ENCODE measurements at regions not wholly inside any gene's neighbourhood (a gene's known extent, or its start where the extent isn't known, plus 50 kb on each side); places are given as distances from the start of the nearest gene placed in this dataset.

GRCh38 chr17:79478841-79479240, 132.0 kb downstream of the RBFOX3 start:
- no peak for DNase-seq (ENCODE audit: extremely low read depth, low read depth)

- no peak for DNase-seq (ENCODE audit: extremely low read depth, low read depth)
Measured at GRCh38 chr17:79478051-79478461, 132.8 kb downstream of the RBFOX3 start.

GRCh38 chr17:79476074-79476652, 134.7 kb downstream of the RBFOX3 start:
- no peak for DNase-seq (ENCODE audit: extremely low read depth, low read depth)

GRCh38 chr17:79473876-79474440, 136.9 kb downstream of the RBFOX3 start:
- no peak for DNase-seq (ENCODE audit: extremely low read depth, low read depth)

GRCh38 chr17:79473111-79473875, 137.6 kb downstream of the RBFOX3 start:
- peak; percentile 86 for DNase-seq (ENCODE audit: extremely low read depth, low read depth)

GRCh38 chr17:79470754-79471153, 140.1 kb downstream of the RBFOX3 start:
- no peak for DNase-seq (ENCODE audit: extremely low read depth, low read depth)

- no peak for DNase-seq (ENCODE audit: extremely low read depth, low read depth)
Measured at GRCh38 chr17:79469646-79470045, 141.2 kb downstream of the RBFOX3 start.

GRCh38 chr17:79468183-79468944, 142.5 kb downstream of the RBFOX3 start:
- no peak for DNase-seq (ENCODE audit: extremely low read depth, low read depth)

GRCh38 chr17:79466562-79467350, 144.1 kb downstream of the RBFOX3 start:
- no peak for DNase-seq (ENCODE audit: extremely low read depth, low read depth)

- no peak for DNase-seq (ENCODE audit: extremely low read depth, low read depth)
Measured at GRCh38 chr17:79465681-79466025, 145.2 kb downstream of the RBFOX3 start.

GRCh38 chr17:79465011-79465680, 145.7 kb downstream of the RBFOX3 start:
- DNase-seq (ENCODE audit: extremely low read depth, low read depth), result no peak

GRCh38 chr17:79464318-79465010, 146.4 kb downstream of the RBFOX3 start:
- no peak for DNase-seq (ENCODE audit: extremely low read depth, low read depth)

- DNase-seq (ENCODE audit: extremely low read depth, low read depth), result no peak
Measured at GRCh38 chr17:79463421-79464317, 147.2 kb downstream of the RBFOX3 start.

- no peak for DNase-seq (ENCODE audit: extremely low read depth, low read depth)
Measured at GRCh38 chr17:79461041-79461440, 149.8 kb downstream of the RBFOX3 start.

GRCh38 chr17:79459846-79460245, 151.0 kb downstream of the RBFOX3 start:
- DNase-seq (ENCODE audit: extremely low read depth, low read depth), result no peak

GRCh38 chr17:79459003-79459655, 151.7 kb downstream of the RBFOX3 start:
- no peak for DNase-seq (ENCODE audit: extremely low read depth, low read depth)

GRCh38 chr17:79458356-79458755, 152.5 kb downstream of the RBFOX3 start:
- no peak for DNase-seq (ENCODE audit: extremely low read depth, low read depth)

GRCh38 chr17:79457889-79458288, 153.0 kb downstream of the RBFOX3 start:
- no peak for DNase-seq (ENCODE audit: extremely low read depth, low read depth)
